ENCODE measurements at regions not wholly inside any gene's neighbourhood (a gene's known extent, or its start where the extent isn't known, plus 50 kb on each side); places are given as distances from the start of the nearest gene placed in this dataset.

DNA sequence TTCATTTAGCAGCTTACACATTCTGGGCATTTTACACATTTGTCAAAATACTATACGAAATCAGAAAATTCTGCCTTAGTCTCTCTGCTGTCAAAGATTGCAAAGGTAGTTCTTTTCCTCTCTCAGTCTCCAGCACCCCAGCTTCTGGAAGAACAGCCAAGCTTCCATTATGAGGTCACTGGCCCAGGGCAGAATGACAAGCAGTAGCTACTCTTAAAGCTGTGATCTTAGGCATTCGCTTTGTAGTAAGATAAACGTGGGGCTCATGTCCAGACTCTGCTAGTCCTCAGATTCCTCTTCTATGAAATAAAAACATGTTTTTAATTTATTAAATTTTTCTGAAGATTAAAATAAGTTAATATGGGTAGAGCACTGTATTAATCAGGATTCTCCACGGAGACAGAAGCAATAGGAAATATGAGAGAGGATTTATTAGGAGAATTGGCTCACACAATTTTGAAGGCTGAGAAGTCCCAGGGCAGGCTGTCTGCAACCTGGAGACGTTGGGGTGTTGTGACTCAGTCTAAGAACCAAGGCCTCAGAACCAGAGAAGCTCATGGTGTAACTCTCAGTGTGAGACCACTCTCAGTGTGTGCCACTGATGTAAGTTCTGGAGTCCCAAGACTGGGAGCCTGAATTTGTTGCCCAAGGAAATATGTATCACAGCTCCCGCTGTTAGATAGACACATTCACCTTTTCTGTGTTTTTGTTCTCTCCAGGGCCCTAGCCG is 201.2 kb downstream of the CMPK2 start:
- ChIA-PET CTCF (no interaction called here), POLR2A (no interaction called here)
- no peak overlapping the region for H3K4me3 ChIP-seq (ENCODE audit: low read depth, low read length)
- no peak for DNase-seq (ENCODE audit: low read depth, low spot score)
- TF ChIP-seq, protein P1, sequence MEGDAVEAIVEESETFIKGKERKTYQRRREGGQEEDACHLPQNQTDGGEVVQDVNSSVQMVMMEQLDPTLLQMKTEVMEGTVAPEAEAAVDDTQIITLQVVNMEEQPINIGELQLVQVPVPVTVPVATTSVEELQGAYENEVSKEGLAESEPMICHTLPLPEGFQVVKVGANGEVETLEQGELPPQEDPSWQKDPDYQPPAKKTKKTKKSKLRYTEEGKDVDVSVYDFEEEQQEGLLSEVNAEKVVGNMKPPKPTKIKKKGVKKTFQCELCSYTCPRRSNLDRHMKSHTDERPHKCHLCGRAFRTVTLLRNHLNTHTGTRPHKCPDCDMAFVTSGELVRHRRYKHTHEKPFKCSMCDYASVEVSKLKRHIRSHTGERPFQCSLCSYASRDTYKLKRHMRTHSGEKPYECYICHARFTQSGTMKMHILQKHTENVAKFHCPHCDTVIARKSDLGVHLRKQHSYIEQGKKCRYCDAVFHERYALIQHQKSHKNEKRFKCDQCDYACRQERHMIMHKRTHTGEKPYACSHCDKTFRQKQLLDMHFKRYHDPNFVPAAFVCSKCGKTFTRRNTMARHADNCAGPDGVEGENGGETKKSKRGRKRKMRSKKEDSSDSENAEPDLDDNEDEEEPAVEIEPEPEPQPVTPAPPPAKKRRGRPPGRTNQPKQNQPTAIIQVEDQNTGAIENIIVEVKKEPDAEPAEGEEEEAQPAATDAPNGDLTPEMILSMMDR (IDR thresholded peaks at IDR 0.05; ENCODE audit: insufficient read depth, low read length, missing control alignments) = no peak

- ChIA-PET POLR2A (no interaction called here), CTCF (no interaction called here)
- H3K4me3 ChIP-seq (ENCODE audit: low read depth, low read length) = no peak overlapping the region
- TF ChIP-seq, protein P1 (IDR thresholded peaks at IDR 0.05; ENCODE audit: insufficient read depth, low read length, missing control alignments) = no peak
- DNase-seq (ENCODE audit: low read depth, low spot score) = no peak
These were observed 200.3 kb downstream of the CMPK2 start for GRCh38 chr2:6665093-6666045.

DNA sequence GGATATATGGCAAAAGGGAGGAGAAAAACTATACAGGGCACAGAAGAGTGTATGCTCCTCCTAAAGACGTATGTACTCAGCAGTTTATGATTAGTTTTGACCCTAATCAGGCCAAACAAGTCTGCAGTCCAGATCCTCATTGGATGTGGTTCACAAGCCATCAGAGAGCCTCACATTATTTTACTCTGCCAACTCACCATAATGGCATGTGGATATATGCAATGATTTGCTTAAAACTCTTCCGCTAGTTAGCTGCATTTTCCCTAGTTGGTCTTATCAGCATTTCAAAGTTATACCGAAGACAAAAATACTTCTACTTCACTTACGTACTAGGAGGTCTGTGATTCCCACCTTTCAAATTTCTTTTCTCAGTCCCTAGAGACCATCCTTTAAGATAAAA is 198.4 kb downstream of the CMPK2 start:
- TF ChIP-seq, protein P1 (IDR thresholded peaks at IDR 0.05; ENCODE audit: insufficient read depth, low read length, missing control alignments) = no peak
- DNase-seq (ENCODE audit: low read depth, low spot score) = no peak
- ChIA-PET CTCF (no interaction called here), POLR2A (no interaction called here)
- no peak overlapping the region for H3K4me3 ChIP-seq (ENCODE audit: low read depth, low read length)

GRCh38 chr2:6671913-6672312 is 193.8 kb downstream of the CMPK2 start:
- TF ChIP-seq, protein P1 (IDR thresholded peaks at IDR 0.05; ENCODE audit: insufficient read depth, low read length, missing control alignments) = no peak
- POLR2A ChIA-PET = no interaction called here
- no peak for DNase-seq (ENCODE audit: low read depth, low spot score)
- CTCF ChIA-PET = no interaction called here
- H3K4me3 ChIP-seq (ENCODE audit: low read depth, low read length) = no peak overlapping the region

DNA sequence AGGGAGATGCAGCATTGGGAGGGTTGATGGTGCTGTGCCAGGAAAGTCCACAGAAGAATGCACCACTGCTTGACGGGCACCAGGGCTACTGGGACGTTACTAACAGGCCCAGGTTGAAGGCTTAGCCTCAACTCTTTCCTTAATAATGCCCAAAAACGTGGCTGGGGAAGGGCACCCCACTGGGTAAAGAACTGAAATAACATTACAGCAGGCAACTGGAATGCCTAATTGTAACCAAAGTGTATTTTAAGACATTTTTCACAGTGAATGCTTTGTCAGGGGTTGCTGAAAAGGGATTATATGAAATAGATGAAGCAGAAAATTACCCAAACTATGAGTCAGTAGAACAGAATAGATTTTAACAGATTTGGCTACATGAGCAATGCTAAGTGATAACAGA is 191.3 kb downstream of the CMPK2 start:
- TF ChIP-seq, protein P1 (IDR thresholded peaks at IDR 0.05; ENCODE audit: insufficient read depth, low read length, missing control alignments) = no peak
- POLR2A ChIA-PET = no interaction called here
- H3K4me3 ChIP-seq (ENCODE audit: low read depth, low read length) = no peak overlapping the region
- CTCF ChIA-PET = no interaction called here
- no peak for DNase-seq (ENCODE audit: low read depth, low spot score)

GRCh38 chr2:6675791-6676190 is 189.9 kb downstream of the CMPK2 start:
- TF ChIP-seq, protein P1 (IDR thresholded peaks at IDR 0.05; ENCODE audit: insufficient read depth, low read length, missing control alignments) = no peak
- DNase-seq (ENCODE audit: low read depth, low spot score) = no peak
- H3K4me3 ChIP-seq (ENCODE audit: low read depth, low read length) = no peak overlapping the region
- POLR2A ChIA-PET = no interaction called here
- CTCF ChIA-PET = no interaction called here
